ENCODE measurements at regions not wholly inside any gene's neighbourhood (a gene's known extent, or its start where the extent isn't known, plus 50 kb on each side); places are given as distances from the start of the nearest gene placed in this dataset.

DNA sequence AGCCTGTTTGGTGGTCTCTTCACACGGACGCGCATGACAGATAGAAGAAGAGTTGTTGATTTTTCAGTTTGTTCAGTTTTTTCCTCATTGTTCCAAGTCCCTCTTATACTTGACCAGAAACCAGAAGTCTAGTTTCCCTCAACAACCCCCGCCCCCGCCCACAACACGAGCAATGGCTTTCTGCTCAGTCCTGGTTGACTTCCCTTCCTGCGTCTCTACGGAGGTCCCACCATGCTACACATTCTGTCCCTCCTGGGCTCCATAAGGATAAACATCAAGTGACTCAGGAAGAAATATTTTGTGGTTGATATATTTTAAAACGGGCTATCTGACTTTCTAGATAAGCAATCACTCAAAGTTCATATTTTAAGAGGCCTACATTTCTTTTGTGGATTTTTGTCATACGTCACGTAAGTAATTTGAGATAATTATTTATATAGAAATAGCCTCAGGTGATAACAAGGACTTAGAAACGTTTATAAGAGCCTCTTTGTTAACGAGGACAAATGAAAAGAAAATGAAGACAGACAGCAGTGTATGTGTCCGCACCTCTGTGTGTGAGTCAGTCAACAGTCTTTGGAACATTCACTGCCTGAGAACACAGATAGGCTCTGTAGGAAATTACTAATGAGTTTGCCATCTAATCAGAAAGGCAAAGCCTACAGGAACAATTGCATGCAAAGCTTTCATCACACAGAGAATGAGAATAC lies 214.4 kb downstream of the RAP2A start:
- no peak for TF ChIP-seq BHLHE40 (IDR thresholded peaks at IDR 0.05; ENCODE audit: borderline replicate concordance)
- CTCF ChIA-PET, result no interaction called here
- POLR2A ChIA-PET, result no interaction called here
- DNase-seq (ENCODE audit: extremely low spot score), result no peak

DNA sequence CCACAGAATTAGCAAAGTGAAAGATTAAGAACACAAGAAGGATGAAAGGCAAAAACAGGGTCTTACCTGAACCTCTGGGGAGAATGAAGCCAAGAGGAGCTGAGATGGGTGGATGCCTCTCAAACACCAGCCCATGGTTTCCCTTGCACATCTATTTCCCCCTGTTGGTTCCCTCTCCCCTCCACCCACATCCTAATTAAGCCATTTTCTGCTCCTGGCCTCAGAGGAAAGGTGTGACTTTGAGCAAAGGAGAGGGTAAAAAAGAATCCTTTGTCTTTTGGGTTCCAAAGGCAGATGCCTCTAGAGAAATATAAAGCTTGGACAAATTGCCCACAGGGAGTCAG lies 214.9 kb downstream of the RAP2A start:
- POLR2A ChIA-PET, result no interaction called here
- no peak for TF ChIP-seq NFRKB (IDR thresholded peaks at IDR 0.05)
- no peak for TF ChIP-seq LEF1 (IDR thresholded peaks at IDR 0.05; ENCODE audit: borderline replicate concordance)
- no peak for DNase-seq (ENCODE audit: extremely low spot score)
- CTCF ChIA-PET, result no interaction called here

DNA sequence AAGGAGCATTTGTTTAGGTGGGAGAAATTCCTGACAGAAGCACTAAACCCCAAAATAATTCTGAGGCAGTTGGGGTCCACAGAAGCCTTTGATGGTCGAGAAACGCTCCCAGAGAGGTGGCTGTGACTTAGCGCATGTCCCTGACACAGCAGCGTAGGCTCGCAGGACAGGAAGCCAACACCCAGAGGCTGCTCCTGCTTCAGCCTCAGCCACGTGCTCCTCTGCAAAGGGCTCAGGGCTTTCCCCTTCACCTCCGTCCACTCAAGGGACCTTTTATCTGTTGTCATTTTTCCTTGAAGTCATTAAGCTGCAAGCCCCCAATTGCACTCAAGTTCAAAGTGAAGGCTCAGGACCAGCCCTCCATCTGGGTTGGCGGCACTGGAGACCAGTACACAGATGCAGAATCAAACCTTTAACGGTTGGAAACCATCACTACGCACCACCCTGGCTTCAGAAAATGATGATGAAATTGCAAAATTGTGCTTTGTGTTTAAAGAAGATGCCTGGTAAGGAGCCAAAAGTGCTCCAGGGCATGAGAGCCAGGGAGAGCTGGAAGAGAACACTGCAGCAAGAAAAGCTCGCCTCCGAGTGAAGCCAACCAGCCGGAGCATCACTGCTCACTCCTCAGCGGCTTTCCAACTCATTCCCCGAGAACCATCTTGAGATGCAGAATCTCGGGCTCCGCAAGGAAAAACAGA lies 219.6 kb downstream of the RAP2A start:
- ChIA-PET POLR2A (no interaction called here), CTCF (no interaction called here)
- TF ChIP-seq BHLHE40 (IDR thresholded peaks at IDR 0.05; ENCODE audit: borderline replicate concordance), result no peak
- TF ChIP-seq LEF1 (IDR thresholded peaks at IDR 0.05; ENCODE audit: borderline replicate concordance), result no peak
- TF ChIP-seq SUZ12 (IDR thresholded peaks at IDR 0.05), result no peak
- no peak for TF ChIP-seq ELF4 (IDR thresholded peaks at IDR 0.05)
- no peak for TF ChIP-seq FOXM1 (IDR thresholded peaks at IDR 0.05; ENCODE audit: borderline replicate concordance)
- TF ChIP-seq ARNT (IDR thresholded peaks at IDR 0.05), result no peak
- TF ChIP-seq CTBP1 (IDR thresholded peaks at IDR 0.05; ENCODE audit: borderline replicate concordance), result no peak
- TF ChIP-seq, protein P1, sequence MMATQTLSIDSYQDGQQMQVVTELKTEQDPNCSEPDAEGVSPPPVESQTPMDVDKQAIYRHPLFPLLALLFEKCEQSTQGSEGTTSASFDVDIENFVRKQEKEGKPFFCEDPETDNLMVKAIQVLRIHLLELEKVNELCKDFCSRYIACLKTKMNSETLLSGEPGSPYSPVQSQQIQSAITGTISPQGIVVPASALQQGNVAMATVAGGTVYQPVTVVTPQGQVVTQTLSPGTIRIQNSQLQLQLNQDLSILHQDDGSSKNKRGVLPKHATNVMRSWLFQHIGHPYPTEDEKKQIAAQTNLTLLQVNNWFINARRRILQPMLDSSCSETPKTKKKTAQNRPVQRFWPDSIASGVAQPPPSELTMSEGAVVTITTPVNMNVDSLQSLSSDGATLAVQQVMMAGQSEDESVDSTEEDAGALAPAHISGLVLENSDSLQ (IDR thresholded peaks at IDR 0.05), result no peak
- DNase-seq (ENCODE audit: extremely low spot score), result no peak

DNA sequence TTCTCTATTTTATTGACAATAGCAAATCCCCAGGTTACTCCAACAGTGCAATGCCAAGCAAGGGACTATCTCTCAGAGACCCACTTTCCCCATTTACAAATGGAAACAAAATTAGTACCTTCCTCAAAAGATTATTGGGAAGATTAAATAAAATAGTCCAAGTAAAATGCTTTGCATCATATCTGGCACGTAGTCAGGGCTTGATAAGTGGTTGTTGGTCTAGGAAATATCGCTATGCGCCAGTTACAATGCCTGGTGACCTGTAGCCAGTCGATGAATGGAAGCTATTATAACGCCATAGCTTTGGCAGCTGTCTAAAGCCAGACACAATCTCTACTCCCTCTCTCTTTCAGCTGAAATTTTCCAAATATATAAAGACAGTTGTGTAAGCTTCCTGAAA lies 220.3 kb downstream of the RAP2A start:
- ChIA-PET POLR2A (no interaction called here), CTCF (no interaction called here)
- TF ChIP-seq FOXM1 (IDR thresholded peaks at IDR 0.05; ENCODE audit: borderline replicate concordance) (no peak), BHLHE40 (IDR thresholded peaks at IDR 0.05; ENCODE audit: borderline replicate concordance) (no peak), ZNF384 (IDR thresholded peaks at IDR 0.05) (no peak), L3MBTL2 (conservative IDR thresholded peaks at IDR 0.05) (no peak), LEF1 (IDR thresholded peaks at IDR 0.05; ENCODE audit: borderline replicate concordance) (no peak)
- no peak for DNase-seq (ENCODE audit: extremely low spot score)

DNA sequence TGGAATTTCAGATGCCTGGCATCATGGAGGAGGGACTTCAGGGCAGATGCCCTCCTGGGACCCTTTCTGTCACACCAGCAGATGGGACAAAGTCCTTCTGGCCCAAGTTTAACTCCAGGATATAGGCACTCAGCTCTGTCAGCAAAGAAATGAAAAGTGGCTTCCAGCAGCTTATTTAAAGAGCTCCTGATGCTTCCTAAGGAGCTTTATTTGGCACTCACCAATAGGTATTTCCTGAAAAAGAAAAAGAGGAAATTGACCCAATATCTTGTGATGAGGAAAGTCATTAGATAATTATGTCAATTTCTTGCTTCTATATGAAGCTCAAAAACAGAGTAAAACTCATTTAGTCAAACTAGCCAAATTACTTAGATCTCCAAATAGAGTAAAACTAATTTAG lies 224.6 kb downstream of the RAP2A start:
- CTCF ChIA-PET, result no interaction called here

DNA sequence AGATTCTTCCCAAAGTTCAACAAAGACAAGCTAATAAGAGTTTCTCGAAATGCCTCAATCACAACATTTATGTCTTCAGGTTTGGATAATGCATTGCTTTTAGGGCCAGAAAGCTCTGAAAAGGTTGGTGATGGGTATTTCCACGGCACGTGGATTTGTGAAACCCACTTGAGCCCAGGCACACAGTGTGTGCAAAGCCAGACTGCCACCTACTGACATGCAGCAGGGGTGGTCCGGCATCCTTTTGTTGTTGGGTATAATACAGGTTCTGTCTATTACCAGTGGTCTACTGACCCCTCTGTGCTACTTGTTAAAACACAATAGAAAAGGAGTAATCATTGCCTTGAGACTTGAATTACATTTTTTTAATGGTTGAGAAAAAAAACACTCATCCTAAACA lies 225.6 kb downstream of the RAP2A start:
- POLR2A ChIA-PET, result no interaction called here
- CTCF ChIA-PET, result interaction anchor here (0.6 kb wide), 1 partner anchor 157 kb away, joined by 3 read pairs; no protein-coding TSS in a partner anchor
- DNase-seq (ENCODE audit: extremely low spot score), result peak; percentile 9
- TF ChIP-seq ARNT (IDR thresholded peaks at IDR 0.05) (no peak), FOXK2 (IDR thresholded peaks at IDR 0.05) (no peak), FOXA1 (IDR thresholded peaks at IDR 0.05) (no peak), NFRKB (IDR thresholded peaks at IDR 0.05) (no peak), BHLHE40 (IDR thresholded peaks at IDR 0.05; ENCODE audit: borderline replicate concordance) (no peak), SUZ12 (IDR thresholded peaks at IDR 0.05) (no peak), FOXM1 (IDR thresholded peaks at IDR 0.05; ENCODE audit: borderline replicate concordance) (no peak), ELF4 (IDR thresholded peaks at IDR 0.05) (no peak), L3MBTL2 (conservative IDR thresholded peaks at IDR 0.05) (no peak), HDGF (IDR thresholded peaks at IDR 0.05; ENCODE audit: borderline replicate concordance) (no peak), ZNF384 (IDR thresholded peaks at IDR 0.05) (no peak), LEF1 (IDR thresholded peaks at IDR 0.05; ENCODE audit: borderline replicate concordance) (no peak), TARDBP (IDR thresholded peaks at IDR 0.05) (no peak), SP1 (IDR thresholded peaks at IDR 0.05) (no peak)
- TF ChIP-seq, protein P1 (IDR thresholded peaks at IDR 0.05), result no peak

More for the DNA sequence above, 224.6 kb downstream of the RAP2A start:
- DNase-seq (ENCODE audit: extremely low spot score), result no peak
- POLR2A ChIA-PET, result interaction anchor here (0.6 kb wide), 1 partner anchor 107 kb away, joined by 3 read pairs; no protein-coding TSS in a partner anchor
- no peak for TF ChIP-seq HDGF (IDR thresholded peaks at IDR 0.05; ENCODE audit: borderline replicate concordance)
- no peak for TF ChIP-seq FOXA1 (IDR thresholded peaks at IDR 0.05)

DNA sequence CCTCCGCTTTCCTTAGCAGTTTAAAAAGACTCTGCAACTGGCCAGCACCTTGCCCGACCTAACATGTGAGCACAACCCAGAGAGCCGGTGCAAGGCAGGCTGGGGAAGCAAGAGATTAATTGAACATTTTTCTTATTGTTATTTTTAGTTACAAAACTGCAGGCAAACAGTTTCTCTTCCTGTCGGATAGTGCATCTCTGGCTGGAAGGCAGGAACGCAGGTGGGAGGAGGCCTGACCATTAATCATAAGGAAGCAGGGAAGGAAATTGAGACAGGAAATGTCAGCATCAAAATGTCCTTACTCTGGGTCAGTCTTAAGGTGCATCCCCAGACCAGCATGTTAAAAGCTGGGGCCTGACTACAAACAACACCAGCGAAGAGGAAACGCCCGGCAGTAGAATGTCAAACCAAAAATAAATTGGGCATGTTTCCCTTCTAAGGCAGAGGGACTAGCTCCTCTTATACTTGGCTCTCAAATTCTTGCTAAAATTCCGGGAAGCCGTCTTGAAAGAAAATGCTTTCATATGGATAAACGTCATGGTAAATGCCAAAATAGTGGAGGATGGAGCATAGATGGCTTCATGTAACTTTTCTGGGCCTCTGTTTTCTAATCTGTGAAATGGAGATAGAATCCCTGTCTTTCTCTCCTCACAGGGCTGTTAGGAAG lies 226.8 kb downstream of the RAP2A start:
- ChIA-PET CTCF (no interaction called here), POLR2A (no interaction called here)
- DNase-seq (ENCODE audit: extremely low spot score), result no peak
- TF ChIP-seq FOXM1 (IDR thresholded peaks at IDR 0.05; ENCODE audit: borderline replicate concordance) (no peak), TARDBP (IDR thresholded peaks at IDR 0.05) (no peak), SP1 (IDR thresholded peaks at IDR 0.05) (no peak), SUZ12 (IDR thresholded peaks at IDR 0.05) (no peak), ELF4 (IDR thresholded peaks at IDR 0.05) (no peak), FOXA1 (IDR thresholded peaks at IDR 0.05) (no peak), NFRKB (IDR thresholded peaks at IDR 0.05) (no peak), CTBP1 (IDR thresholded peaks at IDR 0.05; ENCODE audit: borderline replicate concordance) (no peak), ARNT (IDR thresholded peaks at IDR 0.05) (no peak), FOXK2 (IDR thresholded peaks at IDR 0.05) (no peak), LEF1 (IDR thresholded peaks at IDR 0.05; ENCODE audit: borderline replicate concordance) (no peak), ZNF384 (IDR thresholded peaks at IDR 0.05) (no peak), BHLHE40 (IDR thresholded peaks at IDR 0.05; ENCODE audit: borderline replicate concordance) (no peak)
- TF ChIP-seq, protein P1 (IDR thresholded peaks at IDR 0.05), result no peak
